HG03196 (cell line): ENCODE measurements at regions not wholly inside any gene's neighbourhood (a gene's known extent, or its start where the extent isn't known, plus 50 kb on each side); places are given as distances from the start of the nearest gene placed in this dataset.
"Not testable (repeated sequence)": the region's sequence is repeated elsewhere in the genome, so short reads cannot be mapped to it uniquely, and the experiment has no call there.

Experiments
- ATAC-seq: cut with Tn5 transposase; IDR thresholded peaks from one replicate; pipeline ENCODE4 v1.9.1; 2021; ENCODE audit not compliant: unreplicated experiment

DNA sequence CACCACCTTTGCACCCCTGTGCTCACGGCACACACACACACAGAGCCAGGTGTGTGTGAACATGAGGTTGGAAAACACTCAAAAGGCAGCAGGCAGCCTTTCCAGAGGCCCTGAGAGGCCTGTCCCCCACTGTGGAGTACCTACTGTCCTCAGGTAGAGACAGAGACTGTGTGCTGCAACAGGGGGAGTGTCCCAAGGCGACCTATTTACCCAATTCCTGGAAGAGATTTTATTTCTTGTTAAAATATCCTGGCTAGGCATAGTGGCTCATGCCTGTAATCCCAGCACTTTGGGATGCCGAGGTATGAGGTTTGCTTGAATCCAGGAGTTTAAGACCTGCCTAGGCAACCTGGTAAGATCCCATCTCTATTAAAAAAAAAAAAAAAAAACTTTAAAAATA is 108.5 kb downstream of the COPRS start:
- no peak for ATAC-seq

GRCh38 chr17:31748881-31749280 is 110.2 kb downstream of the COPRS start:
- ATAC-seq: no peak

DNA sequence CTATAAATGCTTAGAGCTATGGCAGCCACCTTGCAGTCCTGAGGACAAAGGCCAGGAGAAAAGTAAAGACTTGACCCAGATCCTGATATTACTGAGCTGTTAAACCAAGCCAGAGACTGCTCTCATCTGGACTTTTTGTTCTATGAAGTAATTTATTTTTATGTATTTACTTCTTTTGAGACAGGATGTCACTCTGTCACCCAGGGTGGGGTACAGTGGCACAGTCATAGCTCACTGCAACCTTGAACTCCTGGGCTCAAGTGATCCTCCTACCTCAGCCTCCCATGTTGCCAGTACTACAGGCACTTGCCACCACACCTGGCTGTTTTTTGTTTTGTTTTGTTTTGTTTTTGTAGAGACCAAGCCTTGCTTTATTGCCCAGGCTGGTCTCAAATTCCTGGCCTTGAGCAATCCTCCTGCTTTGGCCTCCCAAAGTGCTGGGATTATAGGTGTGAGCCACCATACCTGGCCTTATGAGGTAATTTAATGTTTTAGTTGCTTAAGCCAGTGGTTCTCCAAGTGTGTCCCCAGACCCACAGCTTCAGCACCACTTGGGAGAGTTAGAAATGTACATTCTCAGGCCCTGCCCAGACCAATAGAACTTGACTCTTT is 112.1 kb downstream of the COPRS start:
- ATAC-seq: no peak

DNA sequence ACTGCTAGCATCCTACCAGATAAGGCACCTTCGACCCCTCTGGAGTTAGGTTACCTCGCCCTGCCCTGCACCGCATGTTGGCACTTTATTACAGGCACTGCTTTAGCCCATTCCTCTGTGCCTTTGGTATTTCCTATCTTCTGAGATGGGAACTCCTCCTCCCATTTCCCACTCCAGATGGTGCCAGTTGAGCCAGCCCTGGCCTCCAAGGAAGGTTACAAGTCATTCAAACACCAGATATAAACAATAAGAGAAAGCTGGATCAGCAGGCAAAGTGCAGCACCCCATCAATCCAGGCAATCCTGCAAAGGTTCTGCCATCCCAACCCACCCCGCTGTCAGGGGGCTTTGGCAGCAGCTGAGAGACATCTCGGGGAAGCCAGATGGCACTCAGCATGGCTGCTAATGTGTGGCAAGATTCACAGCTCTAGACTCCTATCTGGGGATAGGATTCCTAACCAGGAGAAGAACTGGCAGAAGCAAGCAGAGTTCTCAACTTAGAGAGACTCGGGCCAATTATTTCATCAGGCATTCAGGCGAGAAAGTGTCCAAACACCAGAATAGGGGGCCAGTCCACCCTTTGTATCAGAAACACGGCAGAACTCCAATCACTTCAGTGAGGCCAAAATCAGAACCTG is 113.0 kb downstream of the COPRS start:
- no peak for ATAC-seq

- ATAC-seq: no peak
Measured at GRCh38 chr17:31744511-31744951, 114.5 kb downstream of the COPRS start.

GRCh38 chr17:31743797-31744196 is 115.2 kb downstream of the COPRS start:
- no peak for ATAC-seq

DNA sequence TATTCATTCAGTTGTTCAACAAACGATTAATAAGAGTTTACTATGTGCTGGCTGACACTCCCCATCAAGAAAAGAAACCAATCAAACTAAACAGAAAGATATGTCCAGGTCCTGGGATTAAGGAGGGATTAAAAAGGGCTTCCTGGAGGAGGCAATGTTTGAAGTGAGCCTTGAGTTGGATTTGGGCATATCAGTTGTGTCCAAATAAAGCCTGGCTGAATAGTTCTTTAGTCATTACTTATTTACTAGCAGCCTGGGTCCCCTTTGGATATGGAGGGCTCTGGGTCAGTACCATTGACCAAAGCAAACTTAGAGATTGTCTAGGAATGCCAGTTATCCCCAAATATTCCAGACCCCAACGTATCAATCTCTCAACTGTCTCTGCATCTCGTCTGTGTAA is 117.7 kb downstream of the COPRS start:
- no peak for ATAC-seq

- ATAC-seq: no peak
Measured at GRCh38 chr17:31740611-31741082, 118.4 kb downstream of the COPRS start.

DNA sequence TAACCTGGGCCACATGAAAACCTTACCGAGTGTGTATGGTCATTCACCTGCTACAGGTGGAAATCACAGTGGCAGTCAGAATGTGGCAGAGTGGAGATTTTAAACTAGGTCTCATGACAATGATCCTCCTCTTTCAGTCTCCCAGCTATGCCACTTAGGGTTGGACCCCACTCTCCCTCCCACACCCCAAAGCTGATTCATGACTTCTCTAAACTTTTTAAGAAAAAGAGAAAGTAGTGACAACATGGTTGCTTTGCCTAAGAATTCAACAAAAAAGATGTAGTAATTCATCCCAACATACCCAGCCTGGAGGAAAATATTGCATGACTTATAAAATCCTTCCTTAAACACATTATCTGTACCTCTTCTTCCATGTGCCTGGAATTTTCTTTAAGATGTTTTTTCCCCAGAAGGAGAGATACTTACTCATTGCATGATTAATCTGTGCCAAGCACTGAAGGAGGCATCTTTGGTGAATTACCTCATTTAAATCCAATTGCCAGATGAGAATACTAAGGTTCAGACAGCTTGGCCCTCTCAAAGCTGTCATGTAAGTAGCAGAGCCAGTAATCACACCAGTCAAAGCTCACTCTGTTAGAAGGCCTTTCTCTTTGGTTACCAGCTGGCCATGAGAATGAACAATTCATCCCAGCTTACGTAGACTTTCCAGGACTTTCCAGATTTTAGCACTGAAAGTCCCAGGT is 119.9 kb downstream of the COPRS start:
- no peak for ATAC-seq

GRCh38 chr17:31738488-31738887 is 120.6 kb downstream of the COPRS start:
- no peak for ATAC-seq

- no peak for ATAC-seq
Measured at GRCh38 chr17:31738067-31738466, 121.0 kb downstream of the COPRS start.

DNA sequence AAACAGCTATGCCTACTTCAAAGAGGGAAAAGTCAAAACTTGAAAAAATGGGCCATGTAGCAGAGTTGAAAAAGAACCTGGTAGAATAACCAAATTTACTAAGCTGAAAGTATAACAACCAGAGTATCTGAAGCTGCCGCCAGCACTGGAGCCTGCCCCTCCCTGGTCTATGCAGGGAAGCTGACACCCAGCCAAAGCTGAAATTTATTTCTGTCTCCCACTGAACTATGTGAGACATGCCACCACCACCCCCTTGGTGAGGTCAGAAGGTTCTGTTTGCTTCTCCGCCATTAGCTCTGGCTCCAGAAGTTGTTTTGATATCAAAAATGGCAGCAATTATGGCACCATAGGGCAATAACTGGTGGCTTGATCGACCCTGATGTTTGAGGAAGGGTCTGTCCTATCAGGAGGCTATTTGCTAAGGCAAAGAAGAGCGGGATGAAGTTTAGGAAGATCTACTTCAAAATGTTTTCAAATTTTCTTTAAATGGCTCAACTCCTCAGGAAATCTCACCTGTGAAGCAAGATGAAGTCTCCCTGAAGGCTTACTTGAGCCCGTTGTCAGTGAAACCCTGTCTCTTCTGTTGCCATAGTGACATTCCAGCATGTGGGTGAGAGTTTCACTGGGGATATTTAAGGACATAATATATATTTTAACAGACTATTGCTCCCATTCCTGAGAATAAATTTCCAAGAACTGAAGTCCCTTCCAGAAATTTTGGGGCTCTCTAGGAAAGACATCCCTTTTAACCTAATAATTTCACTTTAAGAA is 122.0 kb downstream of the COPRS start:
- no peak for ATAC-seq

GRCh38 chr17:31733326-31733725 is 125.7 kb downstream of the COPRS start:
- no peak for ATAC-seq

DNA sequence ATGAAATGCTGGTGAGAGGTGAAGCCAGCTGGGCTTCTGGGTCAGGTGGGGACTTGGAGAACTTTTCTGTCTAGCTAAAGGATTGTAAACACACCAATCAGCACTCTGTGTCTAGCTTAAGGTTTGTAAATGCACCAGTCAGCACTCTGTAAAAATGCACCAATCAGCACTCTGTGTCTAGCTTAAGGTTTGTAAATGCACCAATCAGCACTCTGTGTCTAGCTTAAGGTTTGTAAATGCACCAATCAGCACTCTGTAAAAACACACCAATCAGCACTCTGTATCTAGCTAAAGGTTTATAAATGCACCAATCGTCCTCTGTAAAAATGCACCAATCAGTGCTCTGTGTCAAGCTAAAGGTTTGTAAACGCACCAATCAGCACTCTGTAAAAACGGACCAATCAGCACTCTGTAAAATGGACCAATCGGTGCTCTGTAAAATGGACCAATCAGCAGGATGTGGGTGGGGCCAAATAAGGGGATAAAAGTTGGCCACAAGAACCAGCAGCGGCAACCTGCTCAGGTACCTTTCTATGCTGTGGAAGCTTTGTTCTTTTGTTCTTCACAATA is 127.4 kb downstream of the COPRS start:
- ATAC-seq: not testable (repeated sequence)

DNA sequence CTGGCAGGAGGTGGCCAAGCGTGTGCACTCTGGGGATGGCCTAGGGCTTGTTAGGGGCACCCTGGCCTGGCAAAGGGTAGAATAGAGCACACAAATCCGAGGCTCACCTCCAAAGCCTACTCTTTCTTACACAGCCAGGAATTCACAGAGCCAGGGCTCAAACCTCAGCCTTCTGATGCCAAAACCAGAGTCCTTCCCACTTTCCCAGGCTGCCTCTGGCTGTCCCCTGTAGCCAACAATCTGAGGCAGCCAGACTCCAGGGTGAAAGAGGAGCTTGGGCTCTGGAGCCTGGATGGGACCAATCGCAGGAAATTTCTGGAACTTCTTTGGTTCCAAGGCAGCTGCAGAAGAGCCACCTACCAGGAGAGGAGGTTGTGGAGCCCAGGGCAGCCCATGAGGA is 127.9 kb downstream of the COPRS start:
- ATAC-seq: no peak

DNA sequence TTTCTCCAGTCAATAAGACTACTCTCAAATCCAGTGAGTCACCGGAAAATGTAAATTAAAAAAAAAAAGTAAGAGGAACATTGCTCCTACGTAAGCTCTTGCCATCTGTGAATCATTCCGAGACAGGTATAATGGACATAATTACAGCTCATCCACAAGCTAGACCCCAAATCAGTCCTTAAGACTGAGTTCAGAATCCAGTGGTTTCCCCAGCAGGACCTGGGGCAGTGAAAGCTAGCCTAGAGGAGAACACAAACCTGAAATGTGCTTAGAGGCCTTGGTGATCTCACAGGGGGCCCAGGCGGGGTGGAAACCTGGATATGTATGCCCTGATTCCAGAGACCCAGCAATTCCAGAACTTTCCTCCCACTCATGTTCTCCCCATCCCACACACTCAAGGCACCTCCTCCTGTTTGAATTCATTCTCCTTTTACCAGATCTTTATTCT is 132.0 kb downstream of the COPRS start:
- no peak for ATAC-seq

DNA sequence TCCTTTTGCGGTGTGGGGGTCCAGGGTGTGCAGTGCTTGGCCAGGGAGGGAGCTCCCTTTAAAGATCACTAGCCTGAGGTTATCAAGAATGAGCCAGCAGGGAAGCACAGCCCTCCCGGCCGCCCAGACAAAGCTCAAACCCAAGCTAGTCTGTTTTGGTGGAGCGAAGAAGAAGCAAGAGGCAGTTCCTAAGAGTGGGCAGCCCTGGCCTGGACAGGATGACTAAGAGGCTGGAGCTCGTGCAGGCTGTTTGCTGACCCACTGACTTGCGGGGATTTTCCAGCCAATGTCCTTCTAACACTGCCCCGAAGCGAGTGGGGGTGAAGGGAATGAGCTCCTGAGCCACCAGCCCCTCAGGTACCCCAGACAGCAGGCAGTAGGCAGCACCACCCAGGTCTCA is 134.4 kb downstream of the COPRS start:
- no peak for ATAC-seq

DNA sequence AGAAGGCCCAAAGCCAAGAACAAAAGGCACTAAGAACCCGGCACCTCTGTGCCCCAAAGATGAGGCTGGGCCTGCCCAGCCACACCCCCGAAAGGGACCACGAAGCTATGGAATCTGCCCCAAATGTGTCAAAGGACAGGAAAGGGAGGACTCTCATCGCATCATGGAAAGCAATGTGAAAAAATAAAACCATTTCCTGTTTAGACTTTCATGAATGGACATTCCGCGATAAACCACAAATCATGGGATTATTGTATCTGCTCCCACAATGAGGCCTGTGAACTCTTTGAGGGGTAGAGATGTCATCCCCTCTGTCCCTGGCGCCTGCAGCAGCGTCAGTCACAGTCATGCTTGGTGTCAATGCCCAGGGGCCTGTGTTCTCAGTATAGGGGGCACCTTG is 135.0 kb downstream of the COPRS start:
- ATAC-seq: no peak

DNA sequence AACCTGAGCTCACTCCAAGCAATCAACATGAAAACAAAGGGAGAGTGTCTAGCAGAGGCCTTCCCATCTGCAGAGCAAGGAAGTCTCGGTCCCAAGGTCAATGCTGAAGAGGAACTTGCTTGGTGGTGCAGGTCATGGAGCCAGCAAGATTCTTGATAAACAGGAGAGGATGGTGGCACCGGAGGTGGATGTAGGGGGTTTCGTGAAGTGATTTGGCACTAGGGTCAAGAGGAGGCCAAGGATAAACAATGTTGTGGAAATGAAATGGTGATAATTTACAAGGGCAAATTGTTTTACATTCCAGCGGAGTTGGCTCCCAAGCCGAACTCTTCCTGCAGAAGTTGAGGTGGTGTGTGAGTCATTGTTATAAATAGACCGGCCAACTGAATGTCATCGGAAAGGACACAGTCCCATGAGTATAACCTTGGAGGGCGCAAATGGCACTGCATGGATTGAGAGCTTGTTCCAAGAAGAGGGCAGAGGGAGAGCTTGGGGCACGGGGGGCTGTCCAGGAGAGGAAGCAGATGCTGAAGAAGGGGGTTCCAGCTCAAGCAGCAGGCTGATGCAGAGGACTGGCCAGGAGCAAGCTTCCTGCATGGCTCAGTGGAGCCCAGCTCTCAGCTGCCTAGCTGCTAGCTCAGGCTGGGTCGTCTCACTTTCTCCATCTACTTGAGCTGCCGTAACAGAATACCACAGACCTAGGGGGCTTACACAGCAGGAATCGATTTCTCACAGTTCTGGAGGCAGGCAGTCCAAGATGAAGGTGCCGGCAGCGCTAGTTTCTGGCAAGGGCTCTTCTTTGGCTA is 136.6 kb downstream of the COPRS start:
- ATAC-seq: no peak

- ATAC-seq: no peak
Measured at GRCh38 chr17:31721291-31722025, 137.6 kb downstream of the COPRS start.
